MCF 10A (cell line): ENCODE measurements at regions not wholly inside any gene's neighbourhood (a gene's known extent, or its start where the extent isn't known, plus 50 kb on each side); places are given as distances from the start of the nearest gene placed in this dataset.

Experiments used
- BruUV-seq: library from RNA; stranded (reverse); fragments of 400-500 nt; replicated peaks from 2 replicates; lab custom pipeline; 2021; lab: Mats Ljungman, UMichigan
- CTCF ChIA-PET: fragments of 300-600 bp; sonication (Branson Sonifier 250); formaldehyde crosslinking; extraction: SDS; loops from one replicate; lab custom pipeline; 2021; ENCODE audit warnings: antibody characterized with exemption, inconsistent platforms; lab: Yijun Ruan, JAX
- POLR2A ChIA-PET: fragments of 300-600, 350-650 bp; sonication (Branson Sonifier 250); formaldehyde crosslinking; extraction: SDS; loops from one replicate; lab custom pipeline; 2020; ENCODE audit warnings: antibody characterized with exemption, inconsistent platforms; lab: Yijun Ruan, JAX
- DNase-seq: peaks from one replicate; pipeline ENCODE4 v3.0.0-alpha.2; 2018; ENCODE audit not compliant: unreplicated experiment
- H3K27ac Mint-ChIP-seq: one replicate; pipeline ENCODE4 v1.8.0; 2022; ENCODE audit warnings: mild to moderate bottlenecking, low read depth, mixed read lengths; ENCODE audit not compliant: unreplicated experiment
- H3K27me3 Mint-ChIP-seq: one replicate; pipeline ENCODE4 v1.8.0; 2022; ENCODE audit warnings: mixed read lengths; ENCODE audit not compliant: insufficient read depth, unreplicated experiment
- H3K36me3 Mint-ChIP-seq: one replicate; pipeline ENCODE4 v1.8.0; 2022; ENCODE audit warnings: mild to moderate bottlenecking, moderate library complexity, mixed read lengths; ENCODE audit not compliant: insufficient read depth, unreplicated experiment
- H3K4me1 Mint-ChIP-seq: one replicate; pipeline ENCODE4 v1.8.0; 2022; ENCODE audit warnings: mixed read lengths; ENCODE audit not compliant: insufficient read depth, unreplicated experiment
- H3K4me3 Mint-ChIP-seq: one replicate; pipeline ENCODE4 v1.8.0; 2022; ENCODE audit warnings: mild to moderate bottlenecking, moderate library complexity, mixed read lengths; ENCODE audit not compliant: unreplicated experiment
- H3K9me3 Mint-ChIP-seq: one replicate; pipeline ENCODE4 v1.8.0; 2022; ENCODE audit warnings: mixed read lengths; ENCODE audit not compliant: unreplicated experiment
- intact Hi-C: fragments of 100-400 bp; cut with micrococcal nuclease; formaldehyde crosslinking; loops from 2 replicates; pipeline ENCODE4 v1.14.1; 2022
- TF ChIP-seq, protein P1 (sequence below): fragments of 200-600 bp; IDR thresholded peaks from one replicate; pipeline ENCODE4 v1.8.0; 2022; ENCODE audit warnings: antibody characterized with exemption, mild to moderate bottlenecking; ENCODE audit not compliant: unreplicated experiment

DNA sequence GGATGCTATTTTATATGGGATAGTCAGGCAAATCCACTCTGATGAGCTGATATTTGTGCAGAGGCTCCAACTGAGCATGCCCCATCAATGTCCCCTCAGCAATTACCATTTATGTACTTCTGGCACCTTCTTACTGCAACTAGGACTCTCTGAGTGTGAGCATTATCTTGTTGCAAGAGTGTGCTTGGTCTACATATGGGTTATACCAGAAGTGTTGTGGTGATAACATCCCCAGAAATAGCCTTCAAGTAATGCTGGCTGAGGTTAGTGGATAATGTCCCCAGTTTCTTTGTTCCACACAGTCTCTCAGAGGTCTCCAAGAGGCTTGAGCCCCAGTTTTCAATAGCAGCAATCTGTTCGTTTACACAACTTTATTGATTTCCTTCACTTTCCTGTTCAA lies 408.6 kb downstream of the JRKL start:
- no peak for DNase-seq
- Mint-ChIP-seq H3K9me3 (no peaks in the 10 kb centered on the region), H3K36me3 (no peaks in the 10 kb centered on the region), H3K4me1 (no peaks in the 10 kb centered on the region), H3K27me3 (peaks cover 21% of the 10 kb centered on the region), H3K27ac (no peak overlapping the region), H3K4me3 (no peak overlapping the region)
- no TSS peak for BruUV-seq
- TF ChIP-seq, protein P1, sequence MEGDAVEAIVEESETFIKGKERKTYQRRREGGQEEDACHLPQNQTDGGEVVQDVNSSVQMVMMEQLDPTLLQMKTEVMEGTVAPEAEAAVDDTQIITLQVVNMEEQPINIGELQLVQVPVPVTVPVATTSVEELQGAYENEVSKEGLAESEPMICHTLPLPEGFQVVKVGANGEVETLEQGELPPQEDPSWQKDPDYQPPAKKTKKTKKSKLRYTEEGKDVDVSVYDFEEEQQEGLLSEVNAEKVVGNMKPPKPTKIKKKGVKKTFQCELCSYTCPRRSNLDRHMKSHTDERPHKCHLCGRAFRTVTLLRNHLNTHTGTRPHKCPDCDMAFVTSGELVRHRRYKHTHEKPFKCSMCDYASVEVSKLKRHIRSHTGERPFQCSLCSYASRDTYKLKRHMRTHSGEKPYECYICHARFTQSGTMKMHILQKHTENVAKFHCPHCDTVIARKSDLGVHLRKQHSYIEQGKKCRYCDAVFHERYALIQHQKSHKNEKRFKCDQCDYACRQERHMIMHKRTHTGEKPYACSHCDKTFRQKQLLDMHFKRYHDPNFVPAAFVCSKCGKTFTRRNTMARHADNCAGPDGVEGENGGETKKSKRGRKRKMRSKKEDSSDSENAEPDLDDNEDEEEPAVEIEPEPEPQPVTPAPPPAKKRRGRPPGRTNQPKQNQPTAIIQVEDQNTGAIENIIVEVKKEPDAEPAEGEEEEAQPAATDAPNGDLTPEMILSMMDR, result no peak
- CTCF ChIA-PET, result interaction anchor here (0.9 kb wide), 1 partner anchor 340 kb away, joined by 4 read pairs; no protein-coding TSS in a partner anchor
- POLR2A ChIA-PET, result no interaction called here
- intact Hi-C loops, result no loop called here

DNA sequence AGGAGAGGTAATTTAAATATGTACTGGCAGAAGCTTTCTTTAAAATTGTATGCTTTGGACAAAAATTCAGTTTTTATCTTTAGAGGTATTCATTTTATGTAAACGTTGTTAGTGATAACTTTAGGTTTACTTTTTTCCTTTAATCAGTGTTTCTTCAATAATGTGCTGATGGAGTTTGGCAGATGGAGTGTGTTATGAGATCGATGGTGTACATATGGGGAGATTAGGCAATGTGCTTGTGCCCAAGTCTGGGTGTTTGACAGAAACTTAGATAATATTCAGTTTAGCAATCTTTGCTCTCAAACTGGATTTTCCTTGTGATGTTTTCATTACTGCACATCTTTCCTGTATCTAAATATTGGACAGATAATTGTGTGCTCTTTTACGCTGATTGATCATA lies 425.4 kb downstream of the JRKL start:
- no peaks in the 10 kb centered on the region for H3K9me3 Mint-ChIP-seq
- H3K4me1 Mint-ChIP-seq, result no peaks in the 10 kb centered on the region
- H3K27ac Mint-ChIP-seq, result no peak overlapping the region
- BruUV-seq, result no TSS peak
- no peaks in the 10 kb centered on the region for H3K36me3 Mint-ChIP-seq
- CTCF ChIA-PET, result interaction anchor here (0.6 to 0.7 kb wide), 2 partner anchors 66 to 276 kb away, joined by 3 read pairs; no protein-coding TSS in a partner anchor
- no peak for DNase-seq
- POLR2A ChIA-PET, result no interaction called here
- TF ChIP-seq, protein P1, result no peak
- no peaks in the 10 kb centered on the region for H3K27me3 Mint-ChIP-seq
- intact Hi-C loops, result no loop called here
- no peak overlapping the region for H3K4me3 Mint-ChIP-seq

DNA sequence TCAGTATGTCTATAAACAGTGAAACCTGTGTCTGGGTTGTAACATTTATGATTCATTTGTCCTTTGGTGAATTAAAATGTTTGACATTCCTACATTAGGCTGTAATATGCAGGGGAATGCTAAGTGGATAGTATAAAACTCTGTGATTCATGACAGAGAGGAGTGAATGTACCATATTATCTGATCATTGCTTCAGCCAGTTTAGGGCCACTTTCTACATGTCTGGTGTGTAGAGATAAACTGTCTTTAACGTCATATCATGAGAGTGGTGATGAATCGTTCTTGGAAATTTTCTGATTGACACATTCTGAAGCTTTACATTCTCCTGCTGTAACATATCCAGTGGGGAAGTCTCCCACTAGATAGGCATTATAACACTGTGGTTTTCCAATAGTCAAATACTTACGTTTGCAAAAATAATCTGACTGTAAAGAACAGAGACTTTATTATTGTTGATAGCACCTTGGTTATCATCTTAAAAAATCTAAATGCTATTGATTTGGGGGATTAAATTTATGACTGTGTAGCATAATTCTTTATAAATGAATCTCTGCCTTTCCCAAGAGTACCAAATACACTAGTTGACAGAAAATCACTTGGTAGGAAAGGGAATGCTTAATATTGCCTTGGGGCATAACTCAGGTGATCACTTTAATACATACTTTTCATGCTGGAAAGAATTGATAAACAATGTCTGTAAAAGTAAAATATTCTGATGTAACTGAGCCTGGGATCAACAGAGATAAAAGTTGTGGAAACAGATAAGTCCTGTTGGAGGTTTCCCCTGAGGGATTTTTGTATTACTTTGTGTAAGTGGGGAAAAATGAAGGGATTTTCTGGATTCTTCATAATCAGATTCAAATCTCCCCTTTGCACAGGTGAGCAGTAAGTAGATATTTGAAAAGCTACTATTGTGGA lies 427.9 kb downstream of the JRKL start:
- no peak overlapping the region for H3K4me3 Mint-ChIP-seq
- no peaks in the 10 kb centered on the region for H3K9me3 Mint-ChIP-seq
- POLR2A ChIA-PET, result no interaction called here
- peaks cover 6% of the 10 kb centered on the region for H3K27me3 Mint-ChIP-seq
- CTCF ChIA-PET, result no interaction called here
- TF ChIP-seq, protein P1, result no peak
- no TSS peak for BruUV-seq
- no peaks in the 10 kb centered on the region for H3K36me3 Mint-ChIP-seq
- DNase-seq, result no peak
- no peaks in the 10 kb centered on the region for H3K4me1 Mint-ChIP-seq
- intact Hi-C loops, result no loop called here
- no peak overlapping the region for H3K27ac Mint-ChIP-seq

DNA sequence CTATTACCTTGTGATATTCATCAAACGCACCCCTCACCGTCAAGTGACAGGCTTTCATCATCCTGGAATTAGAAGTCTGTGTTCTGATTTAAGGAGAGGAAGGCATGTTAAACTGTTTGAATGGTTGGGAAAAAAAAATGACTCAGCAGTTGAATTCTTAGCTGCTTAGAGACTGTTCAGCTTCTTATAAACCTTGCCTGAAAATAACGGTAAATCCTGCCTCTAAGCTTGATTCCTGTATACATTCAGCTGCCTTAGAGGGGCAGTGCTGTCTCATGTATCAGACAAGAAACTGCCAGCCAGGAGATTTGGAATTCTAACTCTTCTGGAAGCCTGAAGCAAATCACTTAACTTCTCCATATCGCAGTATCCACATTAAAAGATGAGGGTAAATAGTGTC lies 437.4 kb downstream of the JRKL start:
- Mint-ChIP-seq H3K4me1 (no peaks in the 10 kb centered on the region), H3K4me3 (no peak overlapping the region), H3K36me3 (no peaks in the 10 kb centered on the region), H3K27me3 (peaks cover 34% of the 10 kb centered on the region), H3K9me3 (no peaks in the 10 kb centered on the region), H3K27ac (no peak overlapping the region)
- intact Hi-C loops, result no loop called here
- peak; percentile 9 for DNase-seq
- ChIA-PET CTCF (interaction anchor here (0.5 to 1.5 kb wide), 4 partner anchors 196 to 1906 kb away, joined by 3 to 4 read pairs (median 4); no protein-coding TSS in a partner anchor), POLR2A (no interaction called here)
- no TSS peak for BruUV-seq
- TF ChIP-seq, protein P1, result no peak
